OCI-LY7 (cell line): ENCODE measurements at regions not wholly inside any gene's neighbourhood (a gene's known extent, or its start where the extent isn't known, plus 50 kb on each side); places are given as distances from the start of the nearest gene placed in this dataset.

Experiments
- BruUV-seq: library from RNA; stranded (reverse); fragments of 400-500 nt; replicated peaks from 2 replicates; lab custom pipeline; 2021; lab: Mats Ljungman, UMichigan
- CTCF ChIA-PET: fragments of 300-600 bp; sonication (Branson Sonifier 250); formaldehyde crosslinking; loops from one replicate; lab custom pipeline; 2022; ENCODE audit warnings: antibody characterized with exemption; ENCODE audit not compliant: unreplicated experiment; lab: Charles Lee
- POLR2A ChIA-PET: fragments of 300-600 bp; sonication (Branson Sonifier 250); formaldehyde crosslinking; loops from one replicate; lab custom pipeline; 2022; ENCODE audit warnings: antibody characterized with exemption; lab: Charles Lee
- DNase-seq: peaks from one replicate; pipeline ENCODE4 v3.0.0-alpha.2; 2015; ENCODE audit warnings: low spot score
- H2AFZ ChIP-seq: fragments of 200-600 bp; sonication (generic), shearing (Covaris generic); 2 replicates; pipeline ENCODE4 v1.6.1; 2014; ENCODE audit warnings: mild to moderate bottlenecking, antibody characterized with exemption, low read length, moderate library complexity
- H3K27ac ChIP-seq: fragments of 200-600 bp; sonication (generic); 2 replicates; pipeline ENCODE4 v1.5.1; 2014; ENCODE audit warnings: mixed run types, low read depth, mild to moderate bottlenecking, moderate library complexity, low read length, inconsistent platforms; ENCODE audit not compliant: poor library complexity, severe bottlenecking
- H3K36me3 ChIP-seq: fragments of 200-600 bp; sonication (generic); 2 replicates; pipeline ENCODE4 v1.6.1; 2014; ENCODE audit warnings: mild to moderate bottlenecking, antibody characterized with exemption, low read length, moderate library complexity, mixed read lengths; ENCODE audit not compliant: insufficient read depth
- H3K4me1 ChIP-seq: fragments of 200-600 bp; sonication (generic); 2 replicates; pipeline ENCODE4 v1.5.1; 2014; ENCODE audit warnings: mild to moderate bottlenecking, low read length; ENCODE audit not compliant: insufficient read depth, poor library complexity, severe bottlenecking
- H3K4me2 ChIP-seq: fragments of 200-600 bp; sonication (generic); 2 replicates; pipeline ENCODE4 v1.6.1; 2014; ENCODE audit warnings: mild to moderate bottlenecking, low read length
- H3K4me3 ChIP-seq: fragments of 200-600 bp; sonication (generic); 2 replicates; pipeline ENCODE4 v1.5.1; 2014; ENCODE audit warnings: mild to moderate bottlenecking, low read depth, low read length; ENCODE audit not compliant: poor library complexity, severe bottlenecking
- H3K79me2 ChIP-seq: fragments of 200-600 bp; sonication (generic); 2 replicates; pipeline ENCODE4 v1.6.1; 2016; ENCODE audit warnings: low read depth, mild to moderate bottlenecking, low read length, moderate library complexity, mixed read lengths; ENCODE audit not compliant: insufficient read depth
- H3K9me2 ChIP-seq: fragments of 200-600 bp; sonication (generic); 2 replicates; pipeline ENCODE4 v1.6.1; 2016; ENCODE audit warnings: mild to moderate bottlenecking, low read length, mixed read lengths; ENCODE audit not compliant: insufficient read depth
- H3K9me3 ChIP-seq: fragments of 200-600 bp; sonication (generic); 2 replicates; pipeline ENCODE4 v1.6.1; 2014; ENCODE audit warnings: mild to moderate bottlenecking, mixed run types, low read length, mixed read lengths
- H4K20me1 ChIP-seq: fragments of 200-600 bp; sonication (generic); 2 replicates; pipeline ENCODE4 v1.6.1; 2014; ENCODE audit warnings: mild to moderate bottlenecking, antibody characterized with exemption, low read length, moderate library complexity, mixed read lengths; ENCODE audit not compliant: insufficient read depth
- CTCF ChIP-seq: fragments of 200-600 bp; sonication (generic); conservative IDR thresholded peaks from 2 replicates; pipeline ENCODE4 v1.5.1; 2014; ENCODE audit warnings: mild to moderate bottlenecking, antibody characterized with exemption, low read length, moderate library complexity, mixed read lengths
- EZH2phosphoT487 ChIP-seq: fragments of 200-600 bp; sonication (generic); IDR thresholded peaks from 2 replicates; pipeline ENCODE4 v1.6.1; 2018; ENCODE audit warnings: low read depth, borderline replicate concordance, mild to moderate bottlenecking, mixed run types, antibody characterized with exemption, low read length, moderate library complexity, mixed read lengths
- intact Hi-C: fragments of 100-400 bp; cut with micrococcal nuclease; formaldehyde crosslinking; loops from one replicate; pipeline ENCODE4 v1.10.0; 2022; ENCODE audit not compliant: unreplicated experiment

DNA sequence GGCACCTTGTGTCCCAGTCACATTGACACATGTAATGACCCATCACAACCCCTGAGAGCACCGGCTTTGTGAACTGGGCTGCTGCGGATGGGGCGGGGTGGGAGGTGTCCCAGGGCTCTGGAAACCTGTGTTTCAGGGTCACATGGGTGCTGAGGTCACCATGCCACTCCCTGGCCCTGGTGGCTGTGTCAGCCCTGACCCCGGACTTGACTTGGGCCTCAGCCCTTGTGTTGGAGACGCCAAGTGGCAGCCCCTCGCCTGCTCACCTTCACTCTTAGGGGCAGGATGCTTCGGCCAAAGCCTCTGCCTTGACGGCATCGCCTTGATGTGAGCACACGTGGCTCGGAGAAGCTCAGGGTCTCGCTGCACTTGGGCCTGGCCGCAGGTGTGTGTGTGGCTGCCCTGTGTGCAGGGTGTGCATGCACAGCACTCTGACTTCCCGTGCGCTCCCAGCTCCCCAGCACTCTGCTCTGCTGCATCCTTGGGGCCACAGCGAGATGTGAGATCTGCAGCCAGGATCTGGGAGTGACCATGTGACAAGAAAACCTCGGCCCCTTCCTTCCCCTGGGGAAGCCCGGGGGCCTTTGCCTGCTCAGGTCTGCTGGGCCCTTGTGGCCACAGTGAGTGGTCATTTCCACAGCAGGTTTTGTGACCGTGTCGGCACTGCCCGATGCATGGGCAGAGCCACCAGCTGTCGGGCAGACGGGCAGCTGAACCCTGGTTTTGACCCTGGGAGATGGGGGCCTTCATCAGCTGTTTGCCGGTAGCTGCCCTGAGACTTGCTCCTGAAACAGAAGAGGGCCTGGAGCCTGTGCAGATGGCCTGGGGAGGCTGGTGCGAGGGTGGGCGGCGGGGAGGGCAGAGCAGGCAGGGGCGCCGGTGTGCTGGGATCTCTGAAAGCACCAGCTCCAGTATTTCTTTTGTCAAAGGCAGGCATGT, 167.4 kb downstream of the KIF26A start:
- H3K79me2 ChIP-seq = no peaks in the 10 kb centered on the region
- no TSS peak for BruUV-seq
- no peak for TF ChIP-seq CTCF
- TF ChIP-seq EZH2phosphoT487 = no peak

GRCh38 chr14:104306450-104307040, 168.2 kb downstream of the KIF26A start:
- Histone ChIP-seq H3K4me1 (no peaks in the 10 kb centered on the region), H2AFZ (no peak overlapping the region), H3K27ac (no peak overlapping the region), H3K36me3 (no peaks in the 10 kb centered on the region), H3K9me2 (no peaks in the 10 kb centered on the region), H3K4me3 (no peak overlapping the region), H4K20me1 (no peaks in the 10 kb centered on the region), H3K79me2 (no peaks in the 10 kb centered on the region), H3K9me3 (no peaks in the 10 kb centered on the region), H3K4me2 (no peak overlapping the region)
- ChIA-PET POLR2A (no interaction called here), CTCF (no interaction called here)
- TF ChIP-seq CTCF = no peak
- no peak for TF ChIP-seq EZH2phosphoT487
- DNase-seq = no peak
- no TSS peak for BruUV-seq
- intact Hi-C loops = no loop called here

More for the DNA sequence above, 167.4 kb downstream of the KIF26A start:
- no peaks in the 10 kb centered on the region for H4K20me1 ChIP-seq
- no peaks in the 10 kb centered on the region for H3K9me3 ChIP-seq
- ChIA-PET CTCF (no interaction called here), POLR2A (no interaction called here)
- no peak for DNase-seq
- H3K4me2 ChIP-seq = no peak overlapping the region
- H3K4me3 ChIP-seq = no peak overlapping the region
- H2AFZ ChIP-seq = no peak overlapping the region
- H3K27ac ChIP-seq = no peak overlapping the region
- H3K9me2 ChIP-seq = no peaks in the 10 kb centered on the region
- no peaks in the 10 kb centered on the region for H3K36me3 ChIP-seq
- no peaks in the 10 kb centered on the region for H3K4me1 ChIP-seq
- intact Hi-C loops = no loop called here

DNA sequence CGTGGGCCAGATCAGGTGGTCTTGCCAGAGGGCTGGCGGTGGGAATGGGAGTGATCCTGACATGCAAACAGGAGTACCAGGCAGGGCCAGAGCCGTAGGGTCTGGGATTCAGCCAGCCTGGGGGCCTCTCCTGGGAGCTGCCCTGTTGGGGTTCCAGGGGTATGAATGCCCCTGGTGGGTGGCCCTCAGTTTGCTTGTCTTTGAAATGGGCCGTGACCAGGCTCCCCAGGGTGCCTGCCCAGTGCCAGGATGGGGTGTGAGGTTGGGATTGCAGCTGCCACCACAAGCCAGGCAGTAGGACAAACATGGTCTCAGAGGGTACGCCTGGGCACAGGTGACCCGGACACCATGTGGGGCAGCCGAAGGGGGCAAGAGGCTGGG, 168.8 kb downstream of the KIF26A start:
- Histone ChIP-seq H3K79me2 (no peaks in the 10 kb centered on the region), H4K20me1 (no peaks in the 10 kb centered on the region), H3K36me3 (no peaks in the 10 kb centered on the region), H3K27ac (no peak overlapping the region), H3K9me2 (no peaks in the 10 kb centered on the region), H2AFZ (no peak overlapping the region), H3K4me3 (no peak overlapping the region), H3K9me3 (no peaks in the 10 kb centered on the region), H3K4me2 (no peak overlapping the region), H3K4me1 (no peaks in the 10 kb centered on the region)
- BruUV-seq = no TSS peak
- DNase-seq = no peak
- ChIA-PET POLR2A (no interaction called here), CTCF (no interaction called here)
- TF ChIP-seq CTCF (no peak), EZH2phosphoT487 (no peak)
- intact Hi-C loops = no loop called here
